H1 (cell line): ENCODE measurements at regions not wholly inside any gene's neighbourhood (a gene's known extent, or its start where the extent isn't known, plus 50 kb on each side); places are given as distances from the start of the nearest gene placed in this dataset.

Experiments
- EZH2 ChIP-seq: fragments of 200-600 bp; sonication (generic); IDR thresholded peaks from 2 replicates; pipeline ENCODE4 v1.7.1; 2012; ENCODE audit warnings: low read depth, mild to moderate bottlenecking, moderate library complexity, low read length, inconsistent platforms; ENCODE audit not compliant: severe bottlenecking
- SAP30 ChIP-seq: fragments of 300-600 bp; sonication (generic); IDR thresholded peaks from 2 replicates; pipeline ENCODE4 v1.7.1; 2012; ENCODE audit warnings: low read length, moderate library complexity, mild to moderate bottlenecking, inconsistent platforms; ENCODE audit not compliant: insufficient read depth, insufficient replicate concordance

- TF ChIP-seq EZH2: no peak
- TF ChIP-seq SAP30: no peak
Measured at GRCh38 chr15:69848096-69848495, 249.6 kb downstream of the TLE3 start (continued).
